ENCODE measurements at regions not wholly inside any gene's neighbourhood (a gene's known extent, or its start where the extent isn't known, plus 50 kb on each side); places are given as distances from the start of the nearest gene placed in this dataset.
"Not testable (repeated sequence)": the region's sequence is repeated elsewhere in the genome, so short reads cannot be mapped to it uniquely, and the experiment has no call there.

DNA sequence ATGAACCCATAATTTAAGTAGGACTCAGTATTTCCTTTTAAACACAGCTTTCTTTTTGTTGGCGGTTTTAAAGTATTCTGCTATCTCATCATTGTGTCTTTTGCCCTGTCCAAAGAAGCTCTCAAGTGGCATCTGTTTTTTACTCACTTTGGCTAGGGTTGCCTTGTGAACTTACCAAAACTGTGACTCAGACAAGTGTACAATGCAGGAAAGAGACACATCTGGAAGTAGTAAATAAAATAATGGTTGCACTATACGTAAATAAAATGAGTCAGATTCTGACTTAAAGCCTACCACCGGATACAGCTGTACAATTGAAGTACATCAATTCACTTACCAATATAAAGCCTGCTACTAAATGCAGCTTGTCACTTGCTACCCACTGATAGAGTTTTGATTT is 619.2 kb upstream of the LRFN5 start:
- no peaks in the 10 kb centered on the region for H3K27me3 Mint-ChIP-seq
- H3K27ac Mint-ChIP-seq: no peak overlapping the region
- H3K9me3 Mint-ChIP-seq: peaks cover 13 to 36% of the 10 kb centered on the region in 2 donors
- no peak for DNase-seq
- ATAC-seq: no peak
- H3K4me3 Mint-ChIP-seq: no peak overlapping the region
- H3K4me1 Mint-ChIP-seq: no peaks in the 10 kb centered on the region

- DNase-seq (no peak), ATAC-seq (no peak)
- Mint-ChIP-seq H3K27ac (no peak overlapping the region), H3K4me3 (no peak overlapping the region), H3K9me3 (peaks cover 7 to 29% of the 10 kb centered on the region in 2 donors), H3K4me1 (no peaks in the 10 kb centered on the region), H3K27me3 (no peaks in the 10 kb centered on the region)
Observed at GRCh38 chr14:40986655-40987054, 620.0 kb upstream of the LRFN5 start.

- H3K4me1 Mint-ChIP-seq: no peaks in the 10 kb centered on the region
- ATAC-seq: no peak
Observed at GRCh38 chr14:40985584-40985983, 621.1 kb upstream of the LRFN5 start.

DNA sequence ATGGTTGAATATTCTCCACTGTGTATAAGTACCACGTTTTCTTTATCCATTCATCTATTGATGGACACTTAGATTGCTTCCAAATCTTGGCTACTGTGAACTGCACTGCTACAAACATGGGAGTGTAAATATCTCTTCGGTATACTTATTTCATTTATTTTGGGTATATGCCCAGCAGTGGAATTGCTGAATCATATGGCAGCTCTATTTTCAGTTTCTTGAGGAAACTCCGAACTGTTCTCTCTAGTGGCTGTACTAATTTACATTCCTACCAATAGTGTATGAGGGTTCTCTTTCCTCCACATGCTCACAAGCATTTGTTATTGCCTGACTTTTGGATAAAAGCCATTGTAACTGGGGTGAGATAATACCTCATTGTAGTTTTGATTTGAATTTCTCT is 623.1 kb upstream of the LRFN5 start:
- no peak for DNase-seq
- Mint-ChIP-seq H3K27ac (no peak overlapping the region), H3K27me3 (no peaks in the 10 kb centered on the region), H3K4me3 (no peak overlapping the region), H3K4me1 (no peaks in the 10 kb centered on the region), H3K9me3 (peaks cover 0 to 13% of the 10 kb centered on the region in 2 donors)
- no peak for ATAC-seq

More at GRCh38 chr14:40985584-40985983, 621.1 kb upstream of the LRFN5 start:
- Mint-ChIP-seq H3K27me3 (no peaks in the 10 kb centered on the region), H3K27ac (no peak overlapping the region), H3K9me3 (peaks cover 7 to 29% of the 10 kb centered on the region in 2 donors), H3K4me3 (no peak overlapping the region)
- no peak for DNase-seq

DNA sequence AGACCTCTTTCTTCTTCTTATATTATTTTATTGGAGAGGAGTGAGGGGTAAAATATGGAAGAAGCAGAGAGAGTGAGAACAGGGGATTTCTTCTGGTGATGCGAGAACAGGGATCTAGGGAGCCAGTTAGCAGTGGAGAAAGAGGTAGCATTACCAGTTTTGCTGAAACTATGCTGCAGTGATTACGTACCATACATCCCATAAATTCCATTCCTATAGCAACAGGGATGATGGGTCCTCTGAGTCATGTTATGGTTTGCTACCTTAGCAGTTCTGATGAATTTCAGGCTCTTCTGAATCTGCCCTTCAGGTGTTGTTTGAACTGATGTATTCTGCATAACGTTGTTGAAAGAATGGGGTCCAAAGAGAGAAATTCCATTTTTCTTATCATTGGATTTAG is 625.4 kb upstream of the LRFN5 start:
- H3K27me3 Mint-ChIP-seq: no peaks in the 10 kb centered on the region
- H3K4me1 Mint-ChIP-seq: no peaks in the 10 kb centered on the region
- H3K27ac Mint-ChIP-seq: no peak overlapping the region
- H3K4me3 Mint-ChIP-seq: no peak overlapping the region
- ATAC-seq (no peak), DNase-seq (no peak)
- H3K9me3 Mint-ChIP-seq: peaks cover 0 to 7% of the 10 kb centered on the region in 2 donors

GRCh38 chr14:40960257-40960656 is 646.4 kb upstream of the LRFN5 start:
- not testable (repeated sequence) for H3K27me3 Mint-ChIP-seq, H3K4me1 Mint-ChIP-seq, H3K4me3 Mint-ChIP-seq, ATAC-seq, DNase-seq
- Mint-ChIP-seq H3K9me3 (peaks cover 6 to 25% of the 10 kb centered on the region in 2 donors), H3K27ac (peak overlapping the region in 1 of 2 donors; percentile 30)

- no peaks in the 10 kb centered on the region for H3K27me3 Mint-ChIP-seq
- H3K9me3 Mint-ChIP-seq: peaks cover 6 to 21% of the 10 kb centered on the region in 2 donors
- DNase-seq: no peak
- no peak overlapping the region for H3K27ac Mint-ChIP-seq
- H3K4me3 Mint-ChIP-seq: no peak overlapping the region
- ATAC-seq: no peak
- no peaks in the 10 kb centered on the region for H3K4me1 Mint-ChIP-seq
Observed at GRCh38 chr14:40955131-40955505, 651.6 kb upstream of the LRFN5 start.

- not testable (repeated sequence) for H3K4me3 Mint-ChIP-seq, H3K27ac Mint-ChIP-seq, H3K27me3 Mint-ChIP-seq, DNase-seq, ATAC-seq, H3K4me1 Mint-ChIP-seq
- peaks cover 6 to 16% of the 10 kb centered on the region in 2 donors for H3K9me3 Mint-ChIP-seq
Observed at GRCh38 chr14:40954448-40955130, 652.1 kb upstream of the LRFN5 start.

- DNase-seq (no peak), ATAC-seq (no peak)
- H3K4me3 Mint-ChIP-seq: no peak overlapping the region
- H3K27ac Mint-ChIP-seq: no peak overlapping the region
- peaks cover 4 to 11% of the 10 kb centered on the region in 2 donors for H3K9me3 Mint-ChIP-seq
- no peaks in the 10 kb centered on the region for H3K27me3 Mint-ChIP-seq
- no peaks in the 10 kb centered on the region for H3K4me1 Mint-ChIP-seq
Observed at GRCh38 chr14:40944521-40944920, 662.2 kb upstream of the LRFN5 start.

GRCh38 chr14:40936861-40937260 is 669.8 kb upstream of the LRFN5 start:
- DNase-seq (no peak), ATAC-seq (no peak)
- H3K4me3 Mint-ChIP-seq: no peak overlapping the region
- H3K27me3 Mint-ChIP-seq: no peaks in the 10 kb centered on the region
- H3K4me1 Mint-ChIP-seq: no peaks in the 10 kb centered on the region
- H3K9me3 Mint-ChIP-seq: no peaks in the 10 kb centered on the region
- peak overlapping the region in 1 of 2 donors; percentile 9 for H3K27ac Mint-ChIP-seq

- H3K27ac Mint-ChIP-seq: no peak overlapping the region
- ATAC-seq: no peak
- H3K4me1 Mint-ChIP-seq: no peaks in the 10 kb centered on the region
- H3K4me3 Mint-ChIP-seq: no peak overlapping the region
- no peak for DNase-seq
- no peaks in the 10 kb centered on the region for H3K9me3 Mint-ChIP-seq
- H3K27me3 Mint-ChIP-seq: no peaks in the 10 kb centered on the region
Observed at GRCh38 chr14:40920380-40920779, 686.3 kb upstream of the LRFN5 start.

DNA sequence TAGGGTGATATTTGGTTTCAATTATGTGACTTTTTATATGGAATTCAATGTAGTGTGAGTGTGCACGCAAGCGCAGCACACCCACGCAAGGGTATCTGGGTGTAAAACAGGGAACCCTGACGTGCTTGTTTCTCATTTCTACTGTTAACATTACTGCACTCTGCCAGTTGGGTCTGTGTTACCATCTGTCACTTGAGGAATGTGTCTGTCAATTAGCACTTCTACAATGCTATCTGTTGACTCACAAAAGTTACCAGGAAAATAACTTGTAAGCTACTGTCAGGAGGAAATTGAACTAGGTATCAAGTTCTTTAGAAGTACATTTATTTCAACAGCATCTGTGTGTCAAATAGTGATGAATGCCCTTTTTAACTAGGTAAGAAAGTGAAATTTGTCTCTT is 695.5 kb upstream of the LRFN5 start:
- Mint-ChIP-seq H3K9me3 (no peaks in the 10 kb centered on the region), H3K4me1 (no peaks in the 10 kb centered on the region), H3K27ac (no peak overlapping the region), H3K4me3 (no peak overlapping the region), H3K27me3 (no peaks in the 10 kb centered on the region)
- no peak for DNase-seq
- no peak for ATAC-seq

GRCh38 chr14:40909906-40910305 is 696.8 kb upstream of the LRFN5 start:
- no peak for ATAC-seq
- DNase-seq: no peak
- Mint-ChIP-seq H3K4me1 (no peaks in the 10 kb centered on the region), H3K27me3 (no peaks in the 10 kb centered on the region), H3K27ac (peak overlapping the region in 1 of 2 donors; percentile 75), H3K9me3 (no peaks in the 10 kb centered on the region), H3K4me3 (no peak overlapping the region)

DNA sequence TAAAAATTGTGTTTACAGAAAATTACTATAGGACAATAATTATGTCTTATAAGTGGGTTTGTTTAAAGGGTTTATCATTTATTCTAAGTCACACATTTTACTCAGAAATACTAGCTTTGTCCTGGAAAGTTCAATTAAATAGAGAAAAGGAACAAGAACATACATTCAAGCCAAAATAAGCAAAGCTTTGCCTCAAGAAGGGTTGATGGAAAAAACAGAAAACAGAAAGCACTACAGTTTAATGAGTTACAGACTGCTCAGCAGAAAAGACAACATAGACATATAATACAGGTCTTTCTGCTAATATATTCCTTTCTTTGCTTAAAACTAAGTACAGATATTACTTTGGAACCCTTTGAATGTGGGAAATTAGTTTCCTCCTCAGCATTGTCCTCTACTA is 703.0 kb upstream of the LRFN5 start:
- peaks cover 2 to 3% of the 10 kb centered on the region in 2 donors for H3K9me3 Mint-ChIP-seq
- H3K27ac Mint-ChIP-seq: no peak overlapping the region
- H3K4me3 Mint-ChIP-seq: no peak overlapping the region
- no peaks in the 10 kb centered on the region for H3K4me1 Mint-ChIP-seq
- H3K27me3 Mint-ChIP-seq: no peaks in the 10 kb centered on the region
- DNase-seq (no peak), ATAC-seq (no peak)

GRCh38 chr14:40899435-40899834 is 707.2 kb upstream of the LRFN5 start:
- ATAC-seq (no peak), DNase-seq (no peak)
- Mint-ChIP-seq H3K4me3 (no peak overlapping the region), H3K4me1 (no peaks in the 10 kb centered on the region), H3K27ac (no peak overlapping the region), H3K27me3 (no peaks in the 10 kb centered on the region), H3K9me3 (peaks cover 5 to 9% of the 10 kb centered on the region in 2 donors)

DNA sequence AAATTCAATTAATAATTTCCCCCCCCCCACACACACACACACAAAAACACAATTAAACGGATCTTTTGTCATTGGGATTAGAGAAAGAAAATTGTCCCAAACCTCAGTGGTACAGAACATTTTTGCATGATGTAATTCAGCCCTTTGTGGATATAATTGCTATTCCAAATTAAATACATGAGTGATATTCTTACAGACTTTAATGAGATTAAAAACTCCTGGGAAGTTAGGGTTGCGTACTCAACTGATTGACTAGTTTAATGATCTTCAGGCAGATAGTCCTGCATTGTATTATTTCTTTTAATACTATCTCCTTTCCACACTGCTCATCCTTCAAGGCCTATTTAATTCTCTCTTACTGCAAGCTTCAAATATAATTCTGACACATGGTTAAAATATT is 711.8 kb upstream of the LRFN5 start:
- H3K27me3 Mint-ChIP-seq: no peaks in the 10 kb centered on the region
- DNase-seq (no peak), ATAC-seq (no peak)
- peaks cover 5 to 15% of the 10 kb centered on the region in 2 donors for H3K9me3 Mint-ChIP-seq
- no peaks in the 10 kb centered on the region for H3K4me1 Mint-ChIP-seq
- peak overlapping the region in 1 of 2 donors; percentile 19 for H3K27ac Mint-ChIP-seq
- H3K4me3 Mint-ChIP-seq: no peak overlapping the region

DNA sequence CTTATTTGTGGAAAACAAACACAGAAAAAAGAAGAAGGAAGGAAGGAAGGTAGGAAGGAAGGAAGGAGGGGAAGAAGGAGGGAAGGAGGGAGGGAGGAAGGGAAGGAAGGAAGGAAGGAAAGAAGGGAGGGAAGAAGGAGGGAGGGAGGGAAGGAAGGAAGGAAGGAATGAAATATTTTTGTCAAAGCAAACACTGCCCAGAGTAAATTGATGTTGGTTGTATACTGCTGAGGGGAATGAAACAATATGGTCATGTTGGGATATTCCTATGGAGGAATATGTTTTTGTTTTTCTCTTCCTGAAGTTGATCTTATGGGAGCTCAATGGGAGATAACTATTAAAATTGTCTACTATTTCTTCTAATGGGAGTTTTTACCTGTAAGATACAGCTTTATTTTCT is 717.5 kb upstream of the LRFN5 start:
- DNase-seq: no peak
- no peaks in the 10 kb centered on the region for H3K27me3 Mint-ChIP-seq
- H3K27ac Mint-ChIP-seq: no peak overlapping the region
- H3K4me1 Mint-ChIP-seq: no peaks in the 10 kb centered on the region
- no peak for ATAC-seq
- peaks cover 0 to 6% of the 10 kb centered on the region in 2 donors for H3K9me3 Mint-ChIP-seq
- H3K4me3 Mint-ChIP-seq: no peak overlapping the region

All from stimulated activated naive CD8-positive, alpha-beta T cell treated with anti-CD3 and anti-CD28 coated beads, Interleukin-15, amount 100 ng/mL, for 72 hours (primary cell).